Parathyroid adenoma (tissue), 2 donors: ENCODE measurements at regions not wholly inside any gene's neighbourhood (a gene's known extent, or its start where the extent isn't known, plus 50 kb on each side); places are given as distances from the start of the nearest gene placed in this dataset.

Experiments used
- H2AFZ ChIP-seq: fragments of 300-600 bp; sonication (generic); one replicate; pipeline ENCODE4 v1.7.0; 2017; ENCODE audit warnings: antibody characterized with exemption, mild to moderate bottlenecking
- H3K27ac ChIP-seq: fragments of 300-600 bp; sonication (generic); one replicate; pipeline ENCODE4 v1.7.0; 2017
- H3K27me3 ChIP-seq: fragments of 300-600 bp; sonication (generic); one replicate; pipeline ENCODE4 v1.7.0; 2017; ENCODE audit warnings: low read length; ENCODE audit not compliant: control insufficient read depth, insufficient read depth
- H3K36me3 ChIP-seq: fragments of 300-600 bp; sonication (generic); one replicate; pipeline ENCODE4 v1.7.0; 2017; ENCODE audit warnings: low read length; ENCODE audit not compliant: control insufficient read depth, insufficient read depth
- H3K4me1 ChIP-seq: fragments of 300-600 bp; sonication (generic); one replicate; pipeline ENCODE4 v1.7.0; 2017; ENCODE audit warnings: control low read depth
- H3K4me2 ChIP-seq: fragments of 300-600 bp; sonication (generic); one replicate; pipeline ENCODE4 v1.7.0; 2017; ENCODE audit warnings: low read length
- H3K4me3 ChIP-seq: fragments of 300-600 bp; sonication (generic); one replicate; pipeline ENCODE4 v1.7.0; 2017; ENCODE audit warnings: low read depth, low read length
- H3K79me2 ChIP-seq: fragments of 300-600 bp; sonication (generic); one replicate; pipeline ENCODE4 v1.7.0; 2017; ENCODE audit warnings: control low read depth
- H3K9ac ChIP-seq: fragments of 300-600 bp; sonication (generic); one replicate; pipeline ENCODE4 v1.7.0; 2017; ENCODE audit warnings: mild to moderate bottlenecking
- H3K9me3 ChIP-seq: fragments of 300-600 bp; sonication (generic); one replicate; pipeline ENCODE4 v1.7.0; 2017; ENCODE audit warnings: low read length; ENCODE audit not compliant: control insufficient read depth
- TF ChIP-seq, protein P1 (sequence below): fragments of 300-600 bp; sonication (generic); IDR thresholded peaks from one replicate; pipeline ENCODE4 v1.7.0; 2017; ENCODE audit warnings: antibody characterized with exemption, mild to moderate bottlenecking
- donor health status: primary hyperparathyroidism.

DNA sequence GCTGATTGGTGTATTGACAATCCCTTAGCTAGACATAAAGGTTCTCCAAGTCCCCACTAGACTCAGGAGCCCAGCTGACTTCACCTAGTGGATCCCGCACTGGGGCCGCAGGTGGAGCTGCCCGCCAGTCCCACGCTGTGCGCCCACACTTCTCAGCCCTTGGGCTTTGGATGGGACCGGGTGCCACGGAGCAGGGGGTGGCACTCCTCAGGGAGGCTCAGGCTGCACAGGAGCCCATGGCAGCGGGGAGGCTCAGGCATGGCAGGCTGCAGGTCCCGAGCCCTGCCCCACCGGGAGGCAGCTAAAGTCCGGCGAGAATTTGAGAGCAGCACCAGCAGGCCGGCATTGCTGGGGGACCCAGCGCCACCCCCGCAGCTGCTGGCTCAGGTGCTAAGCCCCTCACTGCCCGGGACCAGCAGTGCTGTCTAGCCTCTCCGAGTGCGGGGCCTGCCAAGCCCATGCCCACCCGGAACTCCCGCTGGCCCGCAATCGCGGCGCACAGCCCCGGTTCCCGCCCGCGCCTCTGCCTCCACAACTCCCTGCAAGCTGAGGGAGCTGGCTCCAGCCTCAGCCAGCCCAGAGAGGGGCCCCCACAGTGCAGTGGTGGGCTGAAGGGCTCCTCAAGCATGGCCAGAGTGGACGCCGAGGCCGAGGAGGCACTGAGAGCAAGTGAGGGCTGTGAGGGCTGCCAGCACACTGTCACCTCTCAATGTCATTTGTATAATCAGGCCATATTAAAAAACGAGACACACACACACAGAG is 437.2 kb downstream of the CSNK1G3 start:
- Histone ChIP-seq H3K4me3 (no peak overlapping the region), H3K9me3 (no peaks in the 10 kb centered on the region), H3K36me3 (no peaks in the 10 kb centered on the region), H3K4me1 (no peaks in the 10 kb centered on the region), H3K9ac (no peak overlapping the region), H3K27me3 (no peaks in the 10 kb centered on the region), H3K79me2 (no peaks in the 10 kb centered on the region), H2AFZ (no peak overlapping the region), H3K27ac (no peak overlapping the region), H3K4me2 (no peak overlapping the region)
- TF ChIP-seq, protein P1, sequence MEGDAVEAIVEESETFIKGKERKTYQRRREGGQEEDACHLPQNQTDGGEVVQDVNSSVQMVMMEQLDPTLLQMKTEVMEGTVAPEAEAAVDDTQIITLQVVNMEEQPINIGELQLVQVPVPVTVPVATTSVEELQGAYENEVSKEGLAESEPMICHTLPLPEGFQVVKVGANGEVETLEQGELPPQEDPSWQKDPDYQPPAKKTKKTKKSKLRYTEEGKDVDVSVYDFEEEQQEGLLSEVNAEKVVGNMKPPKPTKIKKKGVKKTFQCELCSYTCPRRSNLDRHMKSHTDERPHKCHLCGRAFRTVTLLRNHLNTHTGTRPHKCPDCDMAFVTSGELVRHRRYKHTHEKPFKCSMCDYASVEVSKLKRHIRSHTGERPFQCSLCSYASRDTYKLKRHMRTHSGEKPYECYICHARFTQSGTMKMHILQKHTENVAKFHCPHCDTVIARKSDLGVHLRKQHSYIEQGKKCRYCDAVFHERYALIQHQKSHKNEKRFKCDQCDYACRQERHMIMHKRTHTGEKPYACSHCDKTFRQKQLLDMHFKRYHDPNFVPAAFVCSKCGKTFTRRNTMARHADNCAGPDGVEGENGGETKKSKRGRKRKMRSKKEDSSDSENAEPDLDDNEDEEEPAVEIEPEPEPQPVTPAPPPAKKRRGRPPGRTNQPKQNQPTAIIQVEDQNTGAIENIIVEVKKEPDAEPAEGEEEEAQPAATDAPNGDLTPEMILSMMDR, result no peak

DNA sequence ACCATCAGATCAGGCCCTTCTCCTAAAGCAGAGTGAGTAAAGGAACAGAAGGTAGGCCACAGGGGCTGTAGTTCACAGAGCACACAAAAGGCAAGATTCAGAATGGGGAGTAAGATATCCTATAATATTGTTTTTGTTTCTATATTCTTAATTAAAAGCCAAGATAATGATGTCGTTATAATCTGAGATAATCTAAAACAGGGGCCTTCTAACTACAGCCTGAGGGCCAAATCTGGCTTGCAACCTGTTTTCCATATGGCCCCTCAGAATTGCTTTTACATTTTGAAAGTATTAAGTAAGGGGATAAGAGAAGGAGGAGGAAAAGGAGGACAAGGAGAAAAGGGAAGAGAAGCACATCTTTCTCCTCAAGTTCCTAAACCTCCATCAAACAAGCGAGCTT is 435.8 kb downstream of the CSNK1G3 start:
- no peak overlapping the region for H3K9ac ChIP-seq
- H3K4me3 ChIP-seq, result no peak overlapping the region
- no peak overlapping the region for H3K27ac ChIP-seq
- no peaks in the 10 kb centered on the region for H3K9me3 ChIP-seq
- no peaks in the 10 kb centered on the region for H3K79me2 ChIP-seq
- H2AFZ ChIP-seq, result no peak overlapping the region
- TF ChIP-seq, protein P1, result no peak
- H3K36me3 ChIP-seq, result no peaks in the 10 kb centered on the region
- no peaks in the 10 kb centered on the region for H3K4me1 ChIP-seq
- no peak overlapping the region for H3K4me2 ChIP-seq
- H3K27me3 ChIP-seq, result no peaks in the 10 kb centered on the region

DNA sequence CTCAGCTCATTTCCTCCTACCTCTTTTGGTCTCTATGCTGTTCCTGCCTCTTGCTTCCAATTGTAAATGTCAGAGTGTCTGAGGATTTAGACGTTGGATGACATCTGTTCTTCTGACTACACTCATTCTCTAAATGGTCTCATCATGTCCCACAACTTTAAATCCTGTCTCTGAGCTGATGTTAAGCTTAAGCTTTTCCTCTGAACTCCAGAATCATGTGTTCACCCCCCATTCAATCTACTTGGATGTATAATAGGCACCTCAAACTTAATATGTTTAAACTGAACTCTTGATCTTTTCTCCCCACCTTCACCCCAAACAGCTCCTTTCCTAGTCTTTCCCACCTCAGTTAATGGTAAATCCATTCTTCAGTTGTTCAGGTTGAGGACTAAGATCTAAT is 433.6 kb downstream of the CSNK1G3 start:
- no peak overlapping the region for H2AFZ ChIP-seq
- H3K4me2 ChIP-seq, result no peak overlapping the region
- H3K36me3 ChIP-seq, result no peaks in the 10 kb centered on the region
- no peaks in the 10 kb centered on the region for H3K27me3 ChIP-seq
- no peak overlapping the region for H3K27ac ChIP-seq
- H3K9me3 ChIP-seq, result no peaks in the 10 kb centered on the region
- H3K9ac ChIP-seq, result no peak overlapping the region
- H3K4me3 ChIP-seq, result no peak overlapping the region
- no peaks in the 10 kb centered on the region for H3K79me2 ChIP-seq
- TF ChIP-seq, protein P1, result no peak
- H3K4me1 ChIP-seq, result no peaks in the 10 kb centered on the region

DNA sequence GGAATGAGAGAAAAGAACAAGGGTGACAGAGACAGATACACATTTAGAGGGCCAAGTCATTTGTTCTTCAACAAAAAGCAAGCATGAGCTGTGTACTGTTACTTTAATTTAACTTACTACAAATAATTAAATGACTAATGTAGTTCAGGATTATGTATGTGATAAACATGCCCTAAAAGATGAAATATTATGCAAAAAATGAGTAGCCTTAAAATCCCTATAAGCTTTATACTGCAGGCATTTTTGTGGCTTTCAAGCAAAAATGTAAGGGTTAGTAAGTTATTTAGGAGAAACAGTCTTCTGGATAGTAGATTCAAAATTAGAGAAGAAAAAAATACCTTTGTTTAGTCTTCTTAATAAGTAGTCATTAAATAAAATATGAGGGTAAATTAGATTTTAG is 431.2 kb downstream of the CSNK1G3 start:
- TF ChIP-seq, protein P1, result no peak
- Histone ChIP-seq H3K4me3 (no peak overlapping the region), H3K4me1 (no peaks in the 10 kb centered on the region)

DNA sequence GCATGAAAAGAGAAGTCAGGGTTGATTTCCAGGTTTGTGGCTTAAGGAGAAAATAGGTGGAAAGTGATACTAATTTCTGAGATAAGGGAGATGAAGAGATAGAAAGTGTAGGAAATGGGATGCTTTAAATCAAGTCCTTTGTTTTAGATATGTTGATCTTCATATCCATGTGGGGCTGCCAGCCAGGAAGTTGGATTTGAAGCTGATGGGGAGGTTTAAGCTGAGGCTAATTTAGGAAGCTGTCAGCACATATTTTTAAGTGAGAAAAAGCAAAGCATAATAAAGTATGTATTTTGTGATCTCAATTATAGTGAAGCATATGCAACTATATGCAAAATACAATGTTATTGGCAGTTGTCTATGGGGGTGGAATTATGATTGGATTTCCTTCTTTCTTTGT is 428.4 kb downstream of the CSNK1G3 start:
- Histone ChIP-seq H2AFZ (no peak overlapping the region), H3K27ac (no peak overlapping the region), H3K9ac (no peak overlapping the region), H3K27me3 (no peaks in the 10 kb centered on the region), H3K4me1 (no peaks in the 10 kb centered on the region), H3K4me3 (no peak overlapping the region), H3K4me2 (no peak overlapping the region), H3K79me2 (no peaks in the 10 kb centered on the region), H3K9me3 (no peaks in the 10 kb centered on the region), H3K36me3 (no peaks in the 10 kb centered on the region)
- TF ChIP-seq, protein P1, result no peak

More for the DNA sequence above, 431.2 kb downstream of the CSNK1G3 start:
- no peak overlapping the region for H3K9ac ChIP-seq
- H3K27ac ChIP-seq, result no peak overlapping the region
- no peak overlapping the region for H3K4me2 ChIP-seq
- H2AFZ ChIP-seq, result no peak overlapping the region
- H3K79me2 ChIP-seq, result no peaks in the 10 kb centered on the region
- H3K36me3 ChIP-seq, result no peaks in the 10 kb centered on the region
- no peaks in the 10 kb centered on the region for H3K9me3 ChIP-seq
- H3K27me3 ChIP-seq, result no peaks in the 10 kb centered on the region
